Heart left ventricle (tissue), 13 donors: ENCODE measurements at regions not wholly inside any gene's neighbourhood (a gene's known extent, or its start where the extent isn't known, plus 50 kb on each side); places are given as distances from the start of the nearest gene placed in this dataset.
"Not testable (repeated sequence)": the region's sequence is repeated elsewhere in the genome, so short reads cannot be mapped to it uniquely, and the experiment has no call there.

Source experiments
- CTCF ChIP-seq, 12 donors: fragments of 200-600 bp; sonication (generic) in 4 of 12; IDR thresholded peaks; one replicate each; pipeline versions ENCODE4 v1.5.0 to v1.8.0; 2018 to 2022; ENCODE audit warnings: antibody characterized with exemption in 12 of 12, mild to moderate bottlenecking in 5 of 12
- POLR2A ChIP-seq, 2 donors: fragments of 450-650 bp; IDR thresholded peaks; one replicate each; pipeline ENCODE4 v1.6.1; 2017; ENCODE audit warnings: antibody characterized with exemption in 2 of 2, mild to moderate bottlenecking in 2 of 2, moderate library complexity in 2 of 2
- donor health status: ischemic (EF 13 %, LVEDD 7.1; RV severe dilation, severe dysfunction).
- donor health status: DM: no; HTN: yes; CAD: no.
- donor health status: DM: no; HTN: no; CAD: no.
- donor health status: ischemic (EF 25% LVEDD 6.9; RV normal size, moderate dysfunction).
- donor health status: ischemic (EF 25% LVEDD 5.7; RV mildly dilated, moderate dysfunction).
- donor health status: ischemic (EF 35%, LVEDD 5.7; RV mildly dilated, moderate dysfunction).
- donor health status: nonischemic (EF 11% LVEDD 7.7; RV severe dilation, severe dysfunction).
- donor health status: DM: yes; HTN: yes; CAD: no.
- donor health status: PGD.
- donor health status: ischemic (EF 29% LVEDD 5.4; RV normal size, mild dysfunction).
- donor health status: nonischemic (EF 23%, LVEDD 6.1; RV moderate dilation, normal function).

- not testable (repeated sequence) for TF ChIP-seq CTCF, POLR2A (IDR thresholded peaks at IDR 0.05)
Observed at GRCh38 chrX:56052673-56053330, 179.4 kb upstream of the KLF8 start.
